ENCODE measurements at regions not wholly inside any gene's neighbourhood (a gene's known extent, or its start where the extent isn't known, plus 50 kb on each side); places are given as distances from the start of the nearest gene placed in this dataset.

DNA sequence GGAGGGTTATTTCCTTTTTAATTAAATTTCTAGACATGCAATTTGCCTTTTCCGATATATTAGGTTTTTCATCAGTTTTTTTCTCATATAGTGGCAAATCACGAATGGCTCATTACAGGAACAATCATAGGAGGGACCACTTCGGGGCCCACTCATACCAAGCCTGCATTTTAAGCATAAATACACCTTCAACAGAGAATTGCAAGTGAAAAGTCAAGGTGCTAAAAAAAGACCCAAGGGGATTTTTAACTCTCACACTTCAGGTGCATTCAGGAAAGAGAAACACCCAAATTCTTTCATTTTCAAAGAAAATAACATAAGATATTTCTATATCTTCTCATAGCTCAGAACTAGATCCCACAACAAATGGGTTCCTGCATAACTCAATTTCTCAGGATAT, 979.6 kb upstream of the NR2F2 start:
- no peak overlapping the region for H2AFZ ChIP-seq (ENCODE audit: control insufficient read depth, low read length)
- H3K9me1 ChIP-seq (ENCODE audit: control insufficient read depth, extremely low read depth, insufficient read depth, low read length) = no peaks in the 10 kb centered on the region
- no peaks in the 10 kb centered on the region for H3K79me2 ChIP-seq (ENCODE audit: control insufficient read depth, insufficient read depth, low read length)
- no peaks in the 10 kb centered on the region for H3K36me3 ChIP-seq (ENCODE audit: control insufficient read depth in 2 of 2, extremely low read depth in 1 of 2, insufficient read depth in 2 of 2, low read length in 2 of 2)
- H3K9ac ChIP-seq (ENCODE audit: control insufficient read depth, extremely low read depth, insufficient read depth, low read length) = no peak overlapping the region
- no peaks in the 10 kb centered on the region for H4K20me1 ChIP-seq (ENCODE audit: control insufficient read depth, extremely low read depth, insufficient read depth, low read length)
- no peaks in the 10 kb centered on the region for H3K4me1 ChIP-seq (ENCODE audit: control insufficient read depth, extremely low read depth, insufficient read depth, low read length)
- FAIRE-seq (no peak), DNase-seq (ENCODE audit: low read depth, low spot score) (no peak)
- H3K27me3 ChIP-seq (ENCODE audit: control insufficient read depth, extremely low read depth, insufficient read depth, low read length) = no peaks in the 10 kb centered on the region
- dilution Hi-C loops (cut with MboI; ENCODE audit: extremely low pct_ligation_motif_present, low sequenced_read_pairs) = no loop called here
- H3K4me2 ChIP-seq (ENCODE audit: control insufficient read depth, extremely low read depth, insufficient read depth, low read depth, low read length) = no peak overlapping the region
- no peak overlapping the region for H3K4me3 ChIP-seq (ENCODE audit: control insufficient read depth in 2 of 3, extremely low read depth in 1 of 3, insufficient read depth in 2 of 3, low read depth in 1 of 3, low read length in 3 of 3)
- TF ChIP-seq, protein P1, sequence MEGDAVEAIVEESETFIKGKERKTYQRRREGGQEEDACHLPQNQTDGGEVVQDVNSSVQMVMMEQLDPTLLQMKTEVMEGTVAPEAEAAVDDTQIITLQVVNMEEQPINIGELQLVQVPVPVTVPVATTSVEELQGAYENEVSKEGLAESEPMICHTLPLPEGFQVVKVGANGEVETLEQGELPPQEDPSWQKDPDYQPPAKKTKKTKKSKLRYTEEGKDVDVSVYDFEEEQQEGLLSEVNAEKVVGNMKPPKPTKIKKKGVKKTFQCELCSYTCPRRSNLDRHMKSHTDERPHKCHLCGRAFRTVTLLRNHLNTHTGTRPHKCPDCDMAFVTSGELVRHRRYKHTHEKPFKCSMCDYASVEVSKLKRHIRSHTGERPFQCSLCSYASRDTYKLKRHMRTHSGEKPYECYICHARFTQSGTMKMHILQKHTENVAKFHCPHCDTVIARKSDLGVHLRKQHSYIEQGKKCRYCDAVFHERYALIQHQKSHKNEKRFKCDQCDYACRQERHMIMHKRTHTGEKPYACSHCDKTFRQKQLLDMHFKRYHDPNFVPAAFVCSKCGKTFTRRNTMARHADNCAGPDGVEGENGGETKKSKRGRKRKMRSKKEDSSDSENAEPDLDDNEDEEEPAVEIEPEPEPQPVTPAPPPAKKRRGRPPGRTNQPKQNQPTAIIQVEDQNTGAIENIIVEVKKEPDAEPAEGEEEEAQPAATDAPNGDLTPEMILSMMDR (optimal IDR thresholded peaks at IDR 0.05 in 1 of 3, IDR thresholded peaks at IDR 0.05 in 1 of 3, conservative IDR thresholded peaks at IDR 0.05 in 1 of 3; ENCODE audit: extremely low read depth in 1 of 3, insufficient read depth in 2 of 3, low read length in 3 of 3) = no peak
- TF ChIP-seq EZH2 (IDR thresholded peaks at IDR 0.05; ENCODE audit: low read length) = no peak
- no peaks in the 10 kb centered on the region for H3K9me3 ChIP-seq (ENCODE audit: control insufficient read depth, low read depth, low read length)
- H3K27ac ChIP-seq (ENCODE audit: control insufficient read depth, insufficient read depth, low read length) = no peak overlapping the region

DNA sequence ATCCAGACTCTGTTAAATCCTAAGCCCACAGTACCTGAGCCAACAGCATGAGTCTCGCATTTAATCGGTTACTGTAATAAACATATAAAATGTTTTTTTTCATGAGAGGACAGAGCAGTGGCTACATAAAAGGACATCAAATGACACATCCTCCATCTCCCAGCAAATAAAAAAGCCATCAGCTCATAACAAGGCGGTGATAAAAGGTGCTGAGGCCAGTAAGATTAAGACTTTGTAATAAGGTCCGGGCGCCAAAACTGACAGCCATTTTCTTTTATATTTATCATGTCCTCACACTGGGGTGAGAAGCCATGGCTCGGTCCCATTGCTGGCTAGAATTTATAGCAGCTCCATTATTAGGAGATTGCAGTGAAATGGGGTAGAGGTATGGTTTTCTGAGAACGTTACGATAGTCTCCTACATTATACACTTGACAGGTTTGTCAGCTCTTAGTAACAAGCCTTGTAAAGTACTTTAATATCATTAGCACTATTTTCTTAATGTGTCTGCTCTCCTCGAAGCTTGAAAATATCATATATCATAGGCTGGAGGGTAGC, 977.8 kb upstream of the NR2F2 start:
- dilution Hi-C loops (cut with MboI; ENCODE audit: extremely low pct_ligation_motif_present, low sequenced_read_pairs) = no loop called here
- FAIRE-seq = no peak

More for the DNA sequence above, 977.8 kb upstream of the NR2F2 start:
- H2AFZ ChIP-seq (ENCODE audit: control insufficient read depth, low read length) = no peak overlapping the region
- H3K4me2 ChIP-seq (ENCODE audit: control insufficient read depth, extremely low read depth, insufficient read depth, low read depth, low read length) = no peak overlapping the region
- no peaks in the 10 kb centered on the region for H3K79me2 ChIP-seq (ENCODE audit: control insufficient read depth, insufficient read depth, low read length)
- no peaks in the 10 kb centered on the region for H3K9me3 ChIP-seq (ENCODE audit: control insufficient read depth, low read depth, low read length)
- DNase-seq (ENCODE audit: low read depth, low spot score) = no peak
- H4K20me1 ChIP-seq (ENCODE audit: control insufficient read depth, extremely low read depth, insufficient read depth, low read length) = no peaks in the 10 kb centered on the region
- no peaks in the 10 kb centered on the region for H3K36me3 ChIP-seq (ENCODE audit: control insufficient read depth in 2 of 2, extremely low read depth in 1 of 2, insufficient read depth in 2 of 2, low read length in 2 of 2)
- H3K4me3 ChIP-seq (ENCODE audit: control insufficient read depth in 2 of 3, extremely low read depth in 1 of 3, insufficient read depth in 2 of 3, low read depth in 1 of 3, low read length in 3 of 3) = no peak overlapping the region
- no peaks in the 10 kb centered on the region for H3K9me1 ChIP-seq (ENCODE audit: control insufficient read depth, extremely low read depth, insufficient read depth, low read length)
- no peaks in the 10 kb centered on the region for H3K27me3 ChIP-seq (ENCODE audit: control insufficient read depth, extremely low read depth, insufficient read depth, low read length)
- H3K27ac ChIP-seq (ENCODE audit: control insufficient read depth, insufficient read depth, low read length) = no peak overlapping the region
- H3K4me1 ChIP-seq (ENCODE audit: control insufficient read depth, extremely low read depth, insufficient read depth, low read length) = no peaks in the 10 kb centered on the region
- TF ChIP-seq, protein P1 (optimal IDR thresholded peaks at IDR 0.05 in 1 of 3, IDR thresholded peaks at IDR 0.05 in 1 of 3, conservative IDR thresholded peaks at IDR 0.05 in 1 of 3; ENCODE audit: extremely low read depth in 1 of 3, insufficient read depth in 2 of 3, low read length in 3 of 3) = no peak
- no peak for TF ChIP-seq EZH2 (IDR thresholded peaks at IDR 0.05; ENCODE audit: low read length)
- no peak overlapping the region for H3K9ac ChIP-seq (ENCODE audit: control insufficient read depth, extremely low read depth, insufficient read depth, low read length)

All from keratinocyte (primary cell).